ENCODE measurements at regions not wholly inside any gene's neighbourhood (a gene's known extent, or its start where the extent isn't known, plus 50 kb on each side); places are given as distances from the start of the nearest gene placed in this dataset.
A peak's percentile ranks its signal among the peaks of the same experiment; 100 is the strongest.

DNA sequence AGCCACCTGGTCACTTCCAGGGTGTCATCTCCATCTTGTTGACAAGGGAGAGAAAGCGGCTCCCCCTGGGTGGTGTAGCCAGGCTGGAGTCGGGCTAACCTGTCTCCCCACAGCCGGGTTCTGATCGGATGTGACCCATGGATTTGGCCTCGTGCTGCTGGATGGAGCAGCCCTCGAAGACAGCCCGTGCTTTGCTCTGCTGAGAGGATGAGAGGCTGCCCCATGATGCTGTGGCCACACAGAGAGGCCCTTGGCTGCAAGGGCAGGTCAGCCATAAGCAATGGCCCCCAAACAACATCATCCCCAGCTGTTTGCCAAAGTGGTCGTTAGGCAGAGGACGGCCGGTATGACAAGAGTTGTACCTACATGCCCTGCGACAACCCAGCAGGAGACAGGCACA is 106.6 kb downstream of the HMX1 start:
- DNase-seq: peak in 1 of 6 donors; percentile 30
- WGBS, 2 donors: 57 to 74% methylated on average over 11 of the region's 11 CpGs
- intact Hi-C loops (cut with DNase I): no loop called here
- Histone ChIP-seq H3K27me3 (no peaks in the 10 kb centered on the region), H3K9me3 (no peaks in the 10 kb centered on the region), H3K36me3 (no peaks in the 10 kb centered on the region), H3K27ac (no peak overlapping the region), H3K4me3 (no peak overlapping the region), H3K4me1 (no peaks in the 10 kb centered on the region)
- ATAC-seq: no peak
- FAIRE-seq: no peak
- TF ChIP-seq, protein P1, sequence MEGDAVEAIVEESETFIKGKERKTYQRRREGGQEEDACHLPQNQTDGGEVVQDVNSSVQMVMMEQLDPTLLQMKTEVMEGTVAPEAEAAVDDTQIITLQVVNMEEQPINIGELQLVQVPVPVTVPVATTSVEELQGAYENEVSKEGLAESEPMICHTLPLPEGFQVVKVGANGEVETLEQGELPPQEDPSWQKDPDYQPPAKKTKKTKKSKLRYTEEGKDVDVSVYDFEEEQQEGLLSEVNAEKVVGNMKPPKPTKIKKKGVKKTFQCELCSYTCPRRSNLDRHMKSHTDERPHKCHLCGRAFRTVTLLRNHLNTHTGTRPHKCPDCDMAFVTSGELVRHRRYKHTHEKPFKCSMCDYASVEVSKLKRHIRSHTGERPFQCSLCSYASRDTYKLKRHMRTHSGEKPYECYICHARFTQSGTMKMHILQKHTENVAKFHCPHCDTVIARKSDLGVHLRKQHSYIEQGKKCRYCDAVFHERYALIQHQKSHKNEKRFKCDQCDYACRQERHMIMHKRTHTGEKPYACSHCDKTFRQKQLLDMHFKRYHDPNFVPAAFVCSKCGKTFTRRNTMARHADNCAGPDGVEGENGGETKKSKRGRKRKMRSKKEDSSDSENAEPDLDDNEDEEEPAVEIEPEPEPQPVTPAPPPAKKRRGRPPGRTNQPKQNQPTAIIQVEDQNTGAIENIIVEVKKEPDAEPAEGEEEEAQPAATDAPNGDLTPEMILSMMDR (IDR thresholded peaks at IDR 0.05): no peak

DNA sequence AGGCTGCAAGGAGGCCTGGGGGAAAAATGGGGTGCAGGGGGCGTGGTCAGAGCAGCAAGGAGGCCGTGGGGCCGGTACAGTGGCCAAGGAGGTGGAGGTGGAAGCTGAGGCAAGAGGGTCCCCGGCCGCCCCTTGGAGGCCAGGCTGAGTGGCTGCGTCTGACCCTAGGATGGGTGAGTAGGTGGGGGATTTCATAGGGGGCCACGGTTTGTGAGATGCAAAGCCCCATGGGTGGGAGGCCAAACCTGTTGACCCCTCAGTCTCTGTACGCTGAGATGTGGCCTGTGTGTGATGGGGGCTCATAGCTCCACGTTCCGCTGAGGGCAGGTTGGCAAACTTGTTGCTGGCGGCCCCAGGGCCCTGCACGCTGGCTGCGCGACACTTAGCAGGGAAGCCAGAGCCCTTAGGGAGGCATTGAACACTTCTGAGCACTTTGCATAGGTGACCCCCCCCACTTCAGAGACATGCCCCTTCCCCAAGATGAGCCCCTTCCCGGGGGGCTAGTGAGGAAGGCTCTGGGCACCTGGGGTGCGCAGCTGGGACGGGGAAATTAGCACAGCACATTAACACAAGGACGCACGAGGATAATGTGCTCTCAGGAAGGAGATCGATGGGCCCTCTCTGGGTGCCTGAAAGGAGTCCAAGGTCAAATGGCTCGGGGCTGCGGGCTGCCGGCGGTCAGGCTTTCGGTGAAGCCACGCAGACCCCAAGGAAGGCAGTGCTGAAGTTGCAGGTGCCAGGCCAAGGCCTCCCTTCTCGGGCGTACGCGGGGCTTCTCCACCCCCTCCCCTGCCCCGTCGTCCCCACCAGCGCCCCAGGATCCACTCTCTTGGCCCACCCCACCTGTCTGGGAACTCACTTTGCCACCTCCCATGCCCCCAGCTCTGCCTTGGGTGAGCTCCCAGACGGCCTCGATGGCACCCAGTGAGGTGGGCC is 107.4 kb downstream of the HMX1 start:
- Histone ChIP-seq H3K9me3 (no peaks in the 10 kb centered on the region), H3K4me1 (no peaks in the 10 kb centered on the region), H3K27ac (no peak overlapping the region), H3K36me3 (no peaks in the 10 kb centered on the region), H3K4me3 (no peak overlapping the region), H3K27me3 (no peaks in the 10 kb centered on the region)
- intact Hi-C loops (cut with DNase I): no loop called here
- DNase-seq: peak in 2 of 6 donors; percentile 36 to 41
- ATAC-seq: no peak
- WGBS, 2 donors: 42 to 52% methylated on average over 35 of the region's 35 CpGs
- TF ChIP-seq, protein P1 (IDR thresholded peaks at IDR 0.05): no peak
- FAIRE-seq: no peak

DNA sequence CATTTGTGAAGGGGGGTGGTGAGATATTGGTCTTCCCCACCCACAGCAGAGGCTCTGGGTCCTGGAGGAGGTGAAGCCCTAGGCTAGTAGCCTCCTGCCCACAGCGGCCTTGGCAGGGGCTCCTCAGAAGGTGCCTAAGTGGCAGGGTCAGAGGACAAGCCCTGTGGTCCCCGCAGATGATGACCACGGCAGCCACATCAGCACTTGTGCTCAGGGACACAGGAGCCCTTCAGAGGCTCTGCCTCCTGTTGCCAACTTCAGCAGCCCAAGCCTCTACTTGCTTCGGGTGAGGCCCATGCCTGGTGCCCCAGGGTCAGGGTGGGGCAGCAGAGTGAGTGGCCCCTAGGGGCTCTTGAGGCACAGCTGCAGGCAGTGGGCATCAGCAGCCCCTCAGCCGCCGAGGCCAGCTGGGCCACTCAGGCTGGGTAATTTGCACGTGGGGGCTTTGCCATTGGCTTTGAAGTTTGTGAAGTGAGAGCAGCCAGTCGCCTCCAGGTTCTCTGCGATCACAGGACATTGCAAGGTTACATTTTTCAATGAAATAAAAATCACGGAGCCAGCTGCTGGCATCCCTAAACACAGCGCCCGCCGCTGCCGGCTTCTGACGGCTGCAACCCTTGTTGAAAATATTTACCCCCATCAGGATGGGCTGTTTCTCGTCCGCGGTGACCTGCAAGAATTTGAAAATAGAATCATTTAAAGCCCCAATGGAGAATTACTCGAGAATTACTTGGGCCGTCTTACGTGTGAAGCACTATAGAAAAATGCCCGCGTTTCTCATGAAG is 108.5 kb downstream of the HMX1 start:
- no peaks in the 10 kb centered on the region for H3K36me3 ChIP-seq
- intact Hi-C loops (cut with DNase I): no loop called here
- FAIRE-seq (no peak), ATAC-seq (no peak), DNase-seq (peak in 2 of 6 donors; percentile 28 to 48)
- TF ChIP-seq, protein P1 (IDR thresholded peaks at IDR 0.05): no peak
- 62 to 72% methylated on average over 23 of the region's 23 CpGs for WGBS, 2 donors
- H3K27ac ChIP-seq: no peak overlapping the region
- H3K27me3 ChIP-seq: no peaks in the 10 kb centered on the region
- H3K9me3 ChIP-seq: no peaks in the 10 kb centered on the region
- no peaks in the 10 kb centered on the region for H3K4me1 ChIP-seq
- H3K4me3 ChIP-seq: no peak overlapping the region

DNA sequence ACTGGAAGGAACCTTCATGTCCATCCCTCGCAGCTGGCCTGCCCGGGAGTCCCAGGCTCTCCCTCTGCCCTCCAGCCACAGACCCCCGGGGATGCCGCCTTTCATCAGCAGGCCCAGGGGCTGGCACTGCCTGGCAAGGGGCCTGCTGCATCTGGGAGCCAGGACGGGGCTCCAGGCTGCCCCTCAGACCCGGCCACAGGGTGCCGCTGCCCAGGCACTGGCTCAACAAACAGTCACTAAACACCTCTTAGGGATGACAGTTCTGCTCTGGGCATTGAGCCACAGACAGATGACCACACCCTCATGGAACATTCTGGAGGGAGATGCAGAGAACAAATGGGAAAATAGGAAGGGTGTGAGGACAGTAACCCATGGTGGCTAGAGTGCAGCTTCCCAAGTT is 109.3 kb downstream of the HMX1 start:
- WGBS, 2 donors: 48 to 67% methylated on average over 7 of the region's 7 CpGs
- TF ChIP-seq, protein P1 (IDR thresholded peaks at IDR 0.05): no peak
- no peaks in the 10 kb centered on the region for H3K27me3 ChIP-seq
- no peak overlapping the region for H3K27ac ChIP-seq
- FAIRE-seq: no peak
- H3K9me3 ChIP-seq: no peaks in the 10 kb centered on the region
- peak in 2 of 6 donors; percentile 45 to 49 for DNase-seq
- ATAC-seq: no peak
- no peaks in the 10 kb centered on the region for H3K36me3 ChIP-seq
- H3K4me1 ChIP-seq: no peaks in the 10 kb centered on the region
- intact Hi-C loops (cut with DNase I): no loop called here
- H3K4me3 ChIP-seq: no peak overlapping the region
